ENCODE measurements at regions not wholly inside any gene's neighbourhood (a gene's known extent, or its start where the extent isn't known, plus 50 kb on each side); places are given as distances from the start of the nearest gene placed in this dataset.

- H3K4me1 ChIP-seq: peaks cover 13% of the 10 kb centered on the region; the same call in 2 of the 3 replicates
- no peak overlapping the region for H3K4me2 ChIP-seq
- FAIRE-seq: no peak
- no peak overlapping the region for H3K27ac ChIP-seq
- no peak for DNase-seq (ENCODE audit: low read depth in 1 of 2, low spot score in 1 of 2)
- H3K4me3 ChIP-seq: no peak overlapping the region
- TF ChIP-seq HMGXB4 (CRISPR knock-in tag; IDR thresholded peaks at IDR 0.05; ENCODE audit: borderline replicate concordance) (no peak), MYC (IDR thresholded peaks at IDR 0.05; ENCODE audit: borderline replicate concordance, low read length) (no peak), ZNF302 (CRISPR knock-in tag; IDR thresholded peaks at IDR 0.05) (no peak), POLR2AphosphoS2 (conservative IDR thresholded peaks at IDR 0.05; ENCODE audit: low read length) (no peak)
- ChIA-PET POLR2A (no interaction called here), CTCF (interaction anchor here (0.8 to 1.2 kb wide), 4 partner anchors 12 to 18 kb away, joined by 3 read pairs; no protein-coding TSS in a partner anchor)
- ATAC-seq: no peak
- no peaks in the 10 kb centered on the region for H3K9me3 ChIP-seq
Measured at GRCh38 chr9:38182321-38182720, 113.3 kb upstream of the SHB start.

GRCh38 chr9:38181866-38182265 is 112.8 kb upstream of the SHB start:
- DNase-seq (ENCODE audit: low read depth in 1 of 2, low spot score in 1 of 2) (no peak), FAIRE-seq (no peak), ATAC-seq (no peak)
- POLR2A ChIA-PET: no interaction called here
- no peak overlapping the region for H3K4me2 ChIP-seq
- H3K9me3 ChIP-seq: no peaks in the 10 kb centered on the region
- H3K27ac ChIP-seq: no peak overlapping the region
- CTCF ChIA-PET: interaction anchor here (0.8 to 0.9 kb wide), 2 partner anchors 11 to 13 kb away, joined by 3 read pairs; no protein-coding TSS in a partner anchor
- TF ChIP-seq NPAS2 (CRISPR knock-in tag; IDR thresholded peaks at IDR 0.05; ENCODE audit: borderline replicate concordance) (no peak), NR3C1 (IDR thresholded peaks at IDR 0.05) (no peak), EHF (CRISPR knock-in tag; IDR thresholded peaks at IDR 0.05) (no peak), HES2 (IDR thresholded peaks at IDR 0.05) (no peak), BCL3 (IDR thresholded peaks at IDR 0.05) (no peak), KDM5A (IDR thresholded peaks at IDR 0.05) (no peak), JUN (IDR thresholded peaks at IDR 0.05) (no peak), ATOH8 (CRISPR knock-in tag; IDR thresholded peaks at IDR 0.05; ENCODE audit: low read depth) (no peak), FOSB (CRISPR knock-in tag; IDR thresholded peaks at IDR 0.05) (no peak), ZFP36 (IDR thresholded peaks at IDR 0.05; ENCODE audit: borderline replicate concordance, partially characterized antibody) (no peak), NFE2L2 (conservative IDR thresholded peaks at IDR 0.05; ENCODE audit: low read length) (no peak), HOXB5 (CRISPR knock-in tag; IDR thresholded peaks at IDR 0.05) (no peak), MAZ (IDR thresholded peaks at IDR 0.05; ENCODE audit: borderline replicate concordance, low read depth, low read length) (no peak), EP300 (IDR thresholded peaks at IDR 0.05) (no peak), RAD21 (conservative IDR thresholded peaks at IDR 0.05 in 1 of 2, IDR thresholded peaks at IDR 0.05 in 1 of 2) (no peak), FOSL2 (IDR thresholded peaks at IDR 0.05) (no peak), FOSL2 (CRISPR knock-in tag; IDR thresholded peaks at IDR 0.05) (no peak)
- no peak overlapping the region for H3K4me3 ChIP-seq
- peaks cover 13% of the 10 kb centered on the region; the same call in 2 of the 3 replicates for H3K4me1 ChIP-seq
- 47% methylated on average over 2 of the region's 2 CpGs for WGBS (ENCODE audit: missing lambda C conversion rate)

- ChIA-PET CTCF (interaction anchor here (0.8 to 1.7 kb wide), 2 partner anchors 26 to 82 kb away, joined by 3 to 4 read pairs; no protein-coding TSS in a partner anchor), POLR2A (no interaction called here)
- 78% methylated on average over 4 of the region's 4 CpGs for WGBS (ENCODE audit: missing lambda C conversion rate)
- FAIRE-seq (no peak), ATAC-seq (no peak), DNase-seq (ENCODE audit: low read depth in 1 of 2, low spot score in 1 of 2) (no peak)
- no peaks in the 10 kb centered on the region for H3K9me3 ChIP-seq
- TF ChIP-seq ZFP36 (IDR thresholded peaks at IDR 0.05; ENCODE audit: borderline replicate concordance, partially characterized antibody) (no peak), CHD2 (IDR thresholded peaks at IDR 0.05; ENCODE audit: low read length, partially characterized antibody) (no peak), EP300 (IDR thresholded peaks at IDR 0.05) (no peak), NR3C1 (IDR thresholded peaks at IDR 0.05) (no peak), CHD4 (IDR thresholded peaks at IDR 0.05; ENCODE audit: borderline replicate concordance) (no peak), PHF8 (IDR thresholded peaks at IDR 0.05; ENCODE audit: borderline replicate concordance, low read depth) (no peak), EHF (CRISPR knock-in tag; IDR thresholded peaks at IDR 0.05) (no peak), HES2 (IDR thresholded peaks at IDR 0.05) (no peak), RFX5 (IDR thresholded peaks at IDR 0.05) (no peak), MYC (IDR thresholded peaks at IDR 0.05; ENCODE audit: borderline replicate concordance, low read length) (no peak), KDM1A (IDR thresholded peaks at IDR 0.05; ENCODE audit: low read depth) (no peak), JUN (IDR thresholded peaks at IDR 0.05) (no peak), HOXB5 (CRISPR knock-in tag; IDR thresholded peaks at IDR 0.05) (no peak), EHMT2 (IDR thresholded peaks at IDR 0.05; ENCODE audit: low read depth) (no peak), NFE2L2 (conservative IDR thresholded peaks at IDR 0.05; ENCODE audit: low read length) (no peak)
- no peak overlapping the region for H3K4me3 ChIP-seq
- no peak overlapping the region for H3K27ac ChIP-seq
- H3K4me2 ChIP-seq: no peak overlapping the region
- H3K4me1 ChIP-seq: peaks cover 7% of the 10 kb centered on the region; the same call in 2 of the 3 replicates
Measured at GRCh38 chr9:38181232-38181631, 112.2 kb upstream of the SHB start.

Measured in A549 (cell line).